KMS-11 (cell line): ENCODE measurements at regions not wholly inside any gene's neighbourhood (a gene's known extent, or its start where the extent isn't known, plus 50 kb on each side); places are given as distances from the start of the nearest gene placed in this dataset.
"Not testable (repeated sequence)": the region's sequence is repeated elsewhere in the genome, so short reads cannot be mapped to it uniquely, and the experiment has no call there.

Source experiments
- H2AFZ ChIP-seq: fragments of 200-600 bp; sonication (generic); 2 replicates; pipeline ENCODE4 v1.6.1; 2016; ENCODE audit warnings: antibody characterized with exemption, mixed run types, low read depth
- H3K27ac ChIP-seq: fragments of 200-600 bp; sonication (generic); 2 replicates; pipeline ENCODE4 v1.6.1; 2016; ENCODE audit warnings: mild to moderate bottlenecking, mixed run types
- H3K27me3 ChIP-seq: fragments of 200-600 bp; sonication (generic); 2 replicates; pipeline ENCODE4 v1.6.1; 2017; ENCODE audit warnings: mild to moderate bottlenecking, low read depth, mixed run types, moderate library complexity; ENCODE audit not compliant: insufficient read depth
- H3K36me3 ChIP-seq: fragments of 200-600 bp; sonication (generic); 2 replicates; pipeline ENCODE4 v1.6.1; 2017; ENCODE audit warnings: mild to moderate bottlenecking, mixed run types; ENCODE audit not compliant: insufficient read depth
- H3K4me1 ChIP-seq: fragments of 200-600 bp; sonication (generic); 2 replicates; pipeline ENCODE4 v1.6.1; 2016; ENCODE audit warnings: mild to moderate bottlenecking, low read depth, mixed run types; ENCODE audit not compliant: poor library complexity, severe bottlenecking
- H3K4me2 ChIP-seq: fragments of 200-600 bp; sonication (generic); 2 replicates; pipeline ENCODE4 v1.7.0; 2016; ENCODE audit warnings: mild to moderate bottlenecking, mixed run types
- H3K4me3 ChIP-seq: fragments of 200-600 bp; sonication (generic); IDR thresholded peaks from 2 replicates; pipeline ENCODE4 v1.6.1; 2017; ENCODE audit warnings: low read depth, low read length, mixed read lengths; ENCODE audit not compliant: insufficient read depth
- H3K79me2 ChIP-seq: fragments of 200-600 bp; sonication (generic); 2 replicates; pipeline ENCODE4 v1.6.1; 2016; ENCODE audit warnings: low read depth, mixed run types; ENCODE audit not compliant: insufficient read depth
- H3K9ac ChIP-seq: fragments of 200-600 bp; sonication (generic); 2 replicates; pipeline ENCODE4 v1.6.1; 2016; ENCODE audit warnings: mild to moderate bottlenecking, mixed run types
- H4K20me1 ChIP-seq: fragments of 200-600 bp; sonication (generic); 2 replicates; pipeline ENCODE4 v1.6.1; 2016; ENCODE audit warnings: mild to moderate bottlenecking, mixed run types; ENCODE audit not compliant: insufficient read depth
- CTCF ChIP-seq: fragments of 200-600 bp; sonication (generic); conservative IDR thresholded peaks from 2 replicates; pipeline ENCODE4 v1.6.1; 2017; ENCODE audit warnings: low read depth, mild to moderate bottlenecking, antibody characterized with exemption, low read length, moderate library complexity, mixed read lengths

GRCh38 chr4:32689518-32689917 lies 1969.3 kb downstream of the PCDH7 start:
- Histone ChIP-seq H3K9ac (no peak overlapping the region), H3K36me3 (no peaks in the 10 kb centered on the region), H3K27me3 (no peaks in the 10 kb centered on the region), H3K79me2 (no peaks in the 10 kb centered on the region), H4K20me1 (no peaks in the 10 kb centered on the region), H3K27ac (no peak overlapping the region), H3K4me2 (no peak overlapping the region), H2AFZ (no peak overlapping the region), H3K4me3 (no peak overlapping the region), H3K4me1 (no peaks in the 10 kb centered on the region)
- TF ChIP-seq CTCF, result no peak

- Histone ChIP-seq H3K27ac (no peak overlapping the region), H3K4me1 (no peaks in the 10 kb centered on the region), H2AFZ (no peak overlapping the region), H3K36me3 (no peaks in the 10 kb centered on the region), H3K79me2 (no peaks in the 10 kb centered on the region), H3K4me3 (no peak overlapping the region), H3K9ac (no peak overlapping the region), H3K27me3 (no peaks in the 10 kb centered on the region), H3K4me2 (no peak overlapping the region), H4K20me1 (no peaks in the 10 kb centered on the region)
- TF ChIP-seq CTCF, result no peak
Observed at GRCh38 chr4:32697281-32697814, 1977.2 kb downstream of the PCDH7 start.

- no peaks in the 10 kb centered on the region for H3K36me3 ChIP-seq
Observed at GRCh38 chr4:32700838-32701237, 1980.7 kb downstream of the PCDH7 start.

GRCh38 chr4:32706893-32707292 lies 1986.7 kb downstream of the PCDH7 start:
- H3K4me2 ChIP-seq, result no peak overlapping the region
- H2AFZ ChIP-seq, result no peak overlapping the region
- H3K36me3 ChIP-seq, result no peaks in the 10 kb centered on the region
- no peak overlapping the region for H3K4me3 ChIP-seq
- H3K27ac ChIP-seq, result no peak overlapping the region
- no peak for TF ChIP-seq CTCF
- H3K9ac ChIP-seq, result no peak overlapping the region
- H3K27me3 ChIP-seq, result no peaks in the 10 kb centered on the region
- H3K79me2 ChIP-seq, result no peaks in the 10 kb centered on the region
- H3K4me1 ChIP-seq, result no peaks in the 10 kb centered on the region
- H4K20me1 ChIP-seq, result no peaks in the 10 kb centered on the region

More at GRCh38 chr4:32700838-32701237, 1980.7 kb downstream of the PCDH7 start:
- Histone ChIP-seq H3K4me2 (no peak overlapping the region), H4K20me1 (no peaks in the 10 kb centered on the region), H3K27me3 (no peaks in the 10 kb centered on the region), H3K27ac (no peak overlapping the region), H3K4me1 (no peaks in the 10 kb centered on the region), H2AFZ (no peak overlapping the region), H3K9ac (no peak overlapping the region), H3K4me3 (no peak overlapping the region), H3K79me2 (no peaks in the 10 kb centered on the region)
- no peak for TF ChIP-seq CTCF

- not testable (repeated sequence) for H3K4me1 ChIP-seq, H3K36me3 ChIP-seq, H2AFZ ChIP-seq, H3K79me2 ChIP-seq, H3K27ac ChIP-seq, H3K4me3 ChIP-seq, H3K9ac ChIP-seq, H3K4me2 ChIP-seq, H3K27me3 ChIP-seq, H4K20me1 ChIP-seq
Observed at GRCh38 chr4:32716090-32716620, 1996.0 kb downstream of the PCDH7 start.
